ENCODE measurements at regions not wholly inside any gene's neighbourhood (a gene's known extent, or its start where the extent isn't known, plus 50 kb on each side); places are given as distances from the start of the nearest gene placed in this dataset.

DNA sequence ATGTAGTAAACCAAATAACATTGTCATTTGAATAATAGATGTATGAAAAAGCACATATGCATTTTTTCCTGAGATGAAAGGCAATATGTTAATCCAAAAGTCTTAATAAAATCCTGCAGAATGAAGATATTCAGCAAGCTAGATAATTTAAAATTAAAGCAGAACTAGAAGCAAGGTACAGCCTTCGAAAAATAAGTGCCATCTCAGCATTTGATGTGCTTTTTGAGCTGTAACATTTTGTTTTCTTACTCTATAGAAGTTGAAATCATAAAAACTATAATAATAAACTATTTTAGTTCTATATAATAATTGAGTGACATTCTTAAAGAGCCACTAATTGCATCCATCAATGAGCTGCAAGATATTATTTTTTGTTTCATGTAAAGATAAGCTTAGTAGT lies 410.4 kb upstream of the TRAM1L1 start:
- TF ChIP-seq CTCF (IDR thresholded peaks at IDR 0.05; ENCODE audit: low read depth, low read length, poor library complexity, severe bottlenecking) (no peak), EZH2phosphoT487 (IDR thresholded peaks at IDR 0.05; ENCODE audit: borderline replicate concordance, low read length) (no peak)
